K562 (cell line): ENCODE measurements at regions not wholly inside any gene's neighbourhood (a gene's known extent, or its start where the extent isn't known, plus 50 kb on each side); places are given as distances from the start of the nearest gene placed in this dataset.

Experiments
- ATAC-seq: fragments of 200-7000 bp; cut with Tn5 transposase; 3 replicates; pipeline ENCODE4 v1.9.1; 2020; ENCODE audit warnings: moderate library complexity
- BruUV-seq: library from RNA; stranded (reverse); fragments of 400-500 nt; replicated peaks from 2 replicates; lab custom pipeline; 2021; lab: Mats Ljungman, UMichigan
- CTCF ChIA-PET: fragments of 300-600 bp; formaldehyde crosslinking; extraction: SDS; loops from one replicate; lab custom pipeline; 2021; ENCODE audit warnings: low intra/inter-chr PET ratio; lab: Yijun Ruan, JAX
- POLR2A ChIA-PET: fragments of 300-600, 350-650 bp; sonication (Branson Sonifier 250); formaldehyde crosslinking; extraction: SDS; loops from one replicate; lab custom pipeline; 2021; ENCODE audit warnings: antibody characterized with exemption, inconsistent platforms; lab: Yijun Ruan, JAX
- DNase-seq, 4 experiments: peaks; one replicate each; pipeline versions ENCODE4 v3.0.0 to v3.0.0-alpha.2; 2011 to 2018; ENCODE audit warnings: low spot score in 3 of 4, mixed read lengths in 3 of 4; ENCODE audit errors: extremely low read depth in 1 of 4
- FAIRE-seq: peaks from 2 replicates; lab custom pipeline; 2011; peaks lifted over from hg19 to GRCh38; lab: Jason Lieb, UNC
- H2AFZ ChIP-seq: 2 replicates; pipeline ENCODE4 v1.6.0; 2011; ENCODE audit warnings: low read depth, low read length, control low read depth, inconsistent platforms
- H3K27ac ChIP-seq: fragments of 200-600 bp; 3 replicates; pipeline ENCODE4 v1.8.0; 2011; ENCODE audit warnings: low read depth, mild to moderate bottlenecking, control low read depth, inconsistent platforms, low read length, moderate library complexity, mixed read lengths; ENCODE audit errors: extremely low read depth
- H3K27me3 ChIP-seq, 2 experiments: fragments of 300-600 bp in 1 of 2; 2 replicates in 1 of 2; 3 replicates in 1 of 2; pipeline versions ENCODE4 v1.6.0 to v1.8.0; 2011; ENCODE audit warnings: inconsistent platforms in 2 of 2, low read length in 2 of 2, mild to moderate bottlenecking in 1 of 2, mixed read lengths in 1 of 2, moderate library complexity in 1 of 2; ENCODE audit not compliant: control insufficient read depth in 2 of 2, insufficient read depth in 2 of 2
- H3K36me3 ChIP-seq: fragments of 300-600 bp; 3 replicates; pipeline ENCODE4 v1.8.0; 2011; ENCODE audit warnings: mild to moderate bottlenecking, low read length, inconsistent platforms; ENCODE audit not compliant: control insufficient read depth, insufficient read depth
- H3K4me1 ChIP-seq, 2 experiments: fragments of 200-600 bp in 1 of 2; replicated peaks in 1 of 2; 2 replicates in 1 of 2; 3 replicates in 1 of 2; pipeline versions ENCODE4 v1.5.1 to v1.8.0; 2011; ENCODE audit warnings: inconsistent platforms in 2 of 2, low read length in 2 of 2, mild to moderate bottlenecking in 1 of 2, mixed read lengths in 1 of 2, moderate library complexity in 1 of 2; ENCODE audit not compliant: control insufficient read depth in 2 of 2, insufficient read depth in 2 of 2
- H3K4me2 ChIP-seq: 2 replicates; pipeline ENCODE4 v1.6.1; 2011; ENCODE audit warnings: low read length, control low read depth, inconsistent platforms, mixed read lengths; ENCODE audit not compliant: insufficient read depth
- H3K4me3 ChIP-seq: fragments of 200-600 bp; sonication (generic), shearing (Covaris generic); 2 replicates; pipeline ENCODE4 v1.5.1; 2016; ENCODE audit warnings: control low read depth, inconsistent platforms
- H3K79me2 ChIP-seq: fragments of 200-600 bp; 3 replicates; pipeline ENCODE4 v1.8.0; 2011; ENCODE audit warnings: low read length, inconsistent platforms; ENCODE audit not compliant: control insufficient read depth, insufficient read depth
- H3K9ac ChIP-seq, 2 experiments: 2 replicates each; pipeline versions ENCODE4 v1.6.0 to v1.6.1; 2011; ENCODE audit warnings: low read depth in 2 of 2, low read length in 2 of 2, control low read depth in 1 of 2, inconsistent platforms in 1 of 2, mild to moderate bottlenecking in 1 of 2, mixed read lengths in 1 of 2; ENCODE audit not compliant: insufficient read depth in 1 of 2
- H3K9me1 ChIP-seq: one replicate; pipeline ENCODE4 v1.6.0; 2011; ENCODE audit warnings: inconsistent platforms, mild to moderate bottlenecking, low read length, moderate library complexity; ENCODE audit not compliant: control insufficient read depth, insufficient read depth
- H3K9me3 ChIP-seq: replicated peaks from 2 replicates; pipeline ENCODE4 v1.5.1; 2011; ENCODE audit warnings: low read depth, low read length, inconsistent platforms; ENCODE audit not compliant: control insufficient read depth, insufficient read depth
- H4K20me1 ChIP-seq: replicated peaks from 2 replicates; pipeline ENCODE4 v1.6.1; 2011; ENCODE audit warnings: low read length, inconsistent platforms, mixed read lengths; ENCODE audit not compliant: control insufficient read depth, insufficient read depth
- TBP ChIP-seq: optimal IDR thresholded peaks from 2 replicates; pipeline ENCODE3; 2011; ENCODE audit warnings: low read depth, low read length, improper control_type of control experiment
- ZBTB1 ChIP-seq: sonication (generic); formaldehyde crosslinking; IDR thresholded peaks from 2 replicates; pipeline ENCODE4 v1.8.1; 2023; ENCODE audit warnings: missing genetic modification reagents, low read depth, mild to moderate bottlenecking, borderline replicate concordance
- ZNF586 ChIP-seq: fragments of 450-650 bp; formaldehyde crosslinking; conservative IDR thresholded peaks from 2 replicates; pipeline ENCODE4 v1.4.0; 2020; ENCODE audit warnings: mild to moderate bottlenecking, moderate library complexity
- WGBS: fragments of 100-300 bp; shearing (Covaris generic); methylation state at CpG from one replicate; pipeline ENCODE4 v1.1.6; 2016; ENCODE audit warnings: low coverage, mixed read lengths; ENCODE audit not compliant: insufficient coverage; ENCODE audit errors: missing lambda C conversion rate; 5-methylcytosine and 5-hydroxymethylcytosine counted together
- in situ Hi-C: fragments of 300-500 bp; cut with MboI; formaldehyde crosslinking; loops from 4 replicates; pipeline ENCODE4 v1.15.0; 2018; ENCODE audit warnings: inconsistent platforms, mixed read lengths
- intact Hi-C: fragments of 100-400 bp; cut with micrococcal nuclease; formaldehyde crosslinking; loops from 2 replicates; pipeline ENCODE4 v1.14.2; 2022
- TF ChIP-seq, protein P1 (sequence below): fragments of 450-650 bp; IDR thresholded peaks from 2 replicates; pipeline ENCODE4 v1.6.1; 2014; ENCODE audit warnings: low read depth, mild to moderate bottlenecking, moderate library complexity, borderline replicate concordance
- TF ChIP-seq, protein P2 (sequence below): sonication (generic); formaldehyde crosslinking; IDR thresholded peaks from 2 replicates; pipeline ENCODE4 v1.8.1; 2023; ENCODE audit warnings: mild to moderate bottlenecking, missing genetic modification reagents
- TF ChIP-seq, protein P3 (sequence below), 2 experiments: fragments of 450-650 bp; IDR thresholded peaks; 2 replicates each; pipeline ENCODE4 v1.6.1; 2018; ENCODE audit warnings: mild to moderate bottlenecking in 2 of 2, low read depth in 1 of 2; ENCODE audit not compliant: partially characterized antibody in 2 of 2

DNA sequence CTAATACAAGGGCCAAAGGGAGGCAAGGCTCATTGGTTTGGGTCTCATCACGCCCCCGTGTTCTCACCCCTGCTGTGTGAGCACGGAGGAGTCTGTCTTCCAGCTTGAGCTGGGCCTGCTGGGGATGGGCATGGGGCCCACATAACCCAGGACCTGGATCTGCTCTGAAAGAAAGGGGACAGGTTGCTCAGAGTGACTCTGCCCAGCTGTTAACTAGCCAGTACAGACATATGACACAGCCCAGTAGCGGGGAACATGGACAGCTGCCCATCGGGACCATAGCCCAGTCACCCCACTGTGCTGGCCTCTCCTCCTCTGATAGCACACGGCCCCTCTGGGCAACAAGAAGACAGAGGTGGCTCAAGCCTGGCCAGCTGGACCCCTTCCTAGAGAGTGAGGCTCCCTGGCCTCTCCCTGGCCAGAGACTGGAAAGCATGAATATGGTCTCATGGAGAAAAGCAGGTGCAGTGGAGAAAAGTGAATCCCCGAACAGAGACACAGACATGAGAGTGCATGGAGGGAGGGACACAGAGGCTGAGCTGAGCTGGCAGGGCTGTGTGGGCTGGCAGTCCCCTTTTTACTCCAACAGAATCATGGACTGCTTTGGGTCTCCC, 973.9 kb downstream of the BRD1 start:
- Histone ChIP-seq H3K9me1 (no peaks in the 10 kb centered on the region), H3K4me3 (no peak overlapping the region), H3K4me2 (no peak overlapping the region), H3K79me2 (no peaks in the 10 kb centered on the region), H3K36me3 (no peaks in the 10 kb centered on the region), H4K20me1 (no peaks in the 10 kb centered on the region; the same call in 1 of the 2 replicates), H2AFZ (no peak overlapping the region), H3K9ac (no peak overlapping the region), H3K27me3 (no peaks in the 10 kb centered on the region; a peak in 1 of 5 replicates), H3K27ac (no peak overlapping the region), H3K4me1 (no peaks in the 10 kb centered on the region), H3K9me3 (no peaks in the 10 kb centered on the region)
- DNase-seq (no peak), FAIRE-seq (no peak), ATAC-seq (no peak)
- BruUV-seq: no TSS peak
- CTCF ChIA-PET: no interaction called here
- in situ Hi-C loops (no loop called here), intact Hi-C loops (no loop called here)
- WGBS: 2% methylated on average over 7 of the region's 7 CpGs
- POLR2A ChIA-PET: no interaction called here
- TF ChIP-seq, protein P1, sequence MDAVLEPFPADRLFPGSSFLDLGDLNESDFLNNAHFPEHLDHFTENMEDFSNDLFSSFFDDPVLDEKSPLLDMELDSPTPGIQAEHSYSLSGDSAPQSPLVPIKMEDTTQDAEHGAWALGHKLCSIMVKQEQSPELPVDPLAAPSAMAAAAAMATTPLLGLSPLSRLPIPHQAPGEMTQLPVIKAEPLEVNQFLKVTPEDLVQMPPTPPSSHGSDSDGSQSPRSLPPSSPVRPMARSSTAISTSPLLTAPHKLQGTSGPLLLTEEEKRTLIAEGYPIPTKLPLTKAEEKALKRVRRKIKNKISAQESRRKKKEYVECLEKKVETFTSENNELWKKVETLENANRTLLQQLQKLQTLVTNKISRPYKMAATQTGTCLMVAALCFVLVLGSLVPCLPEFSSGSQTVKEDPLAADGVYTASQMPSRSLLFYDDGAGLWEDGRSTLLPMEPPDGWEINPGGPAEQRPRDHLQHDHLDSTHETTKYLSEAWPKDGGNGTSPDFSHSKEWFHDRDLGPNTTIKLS: no peak
- TF ChIP-seq ZBTB1 (no peak), TBP (no peak), ZNF586 (no peak)
- TF ChIP-seq, protein P2, sequence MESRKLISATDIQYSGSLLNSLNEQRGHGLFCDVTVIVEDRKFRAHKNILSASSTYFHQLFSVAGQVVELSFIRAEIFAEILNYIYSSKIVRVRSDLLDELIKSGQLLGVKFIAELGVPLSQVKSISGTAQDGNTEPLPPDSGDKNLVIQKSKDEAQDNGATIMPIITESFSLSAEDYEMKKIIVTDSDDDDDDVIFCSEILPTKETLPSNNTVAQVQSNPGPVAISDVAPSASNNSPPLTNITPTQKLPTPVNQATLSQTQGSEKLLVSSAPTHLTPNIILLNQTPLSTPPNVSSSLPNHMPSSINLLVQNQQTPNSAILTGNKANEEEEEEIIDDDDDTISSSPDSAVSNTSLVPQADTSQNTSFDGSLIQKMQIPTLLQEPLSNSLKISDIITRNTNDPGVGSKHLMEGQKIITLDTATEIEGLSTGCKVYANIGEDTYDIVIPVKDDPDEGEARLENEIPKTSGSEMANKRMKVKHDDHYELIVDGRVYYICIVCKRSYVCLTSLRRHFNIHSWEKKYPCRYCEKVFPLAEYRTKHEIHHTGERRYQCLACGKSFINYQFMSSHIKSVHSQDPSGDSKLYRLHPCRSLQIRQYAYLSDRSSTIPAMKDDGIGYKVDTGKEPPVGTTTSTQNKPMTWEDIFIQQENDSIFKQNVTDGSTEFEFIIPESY (CRISPR knock-in tag): no peak
- TF ChIP-seq, protein P3, sequence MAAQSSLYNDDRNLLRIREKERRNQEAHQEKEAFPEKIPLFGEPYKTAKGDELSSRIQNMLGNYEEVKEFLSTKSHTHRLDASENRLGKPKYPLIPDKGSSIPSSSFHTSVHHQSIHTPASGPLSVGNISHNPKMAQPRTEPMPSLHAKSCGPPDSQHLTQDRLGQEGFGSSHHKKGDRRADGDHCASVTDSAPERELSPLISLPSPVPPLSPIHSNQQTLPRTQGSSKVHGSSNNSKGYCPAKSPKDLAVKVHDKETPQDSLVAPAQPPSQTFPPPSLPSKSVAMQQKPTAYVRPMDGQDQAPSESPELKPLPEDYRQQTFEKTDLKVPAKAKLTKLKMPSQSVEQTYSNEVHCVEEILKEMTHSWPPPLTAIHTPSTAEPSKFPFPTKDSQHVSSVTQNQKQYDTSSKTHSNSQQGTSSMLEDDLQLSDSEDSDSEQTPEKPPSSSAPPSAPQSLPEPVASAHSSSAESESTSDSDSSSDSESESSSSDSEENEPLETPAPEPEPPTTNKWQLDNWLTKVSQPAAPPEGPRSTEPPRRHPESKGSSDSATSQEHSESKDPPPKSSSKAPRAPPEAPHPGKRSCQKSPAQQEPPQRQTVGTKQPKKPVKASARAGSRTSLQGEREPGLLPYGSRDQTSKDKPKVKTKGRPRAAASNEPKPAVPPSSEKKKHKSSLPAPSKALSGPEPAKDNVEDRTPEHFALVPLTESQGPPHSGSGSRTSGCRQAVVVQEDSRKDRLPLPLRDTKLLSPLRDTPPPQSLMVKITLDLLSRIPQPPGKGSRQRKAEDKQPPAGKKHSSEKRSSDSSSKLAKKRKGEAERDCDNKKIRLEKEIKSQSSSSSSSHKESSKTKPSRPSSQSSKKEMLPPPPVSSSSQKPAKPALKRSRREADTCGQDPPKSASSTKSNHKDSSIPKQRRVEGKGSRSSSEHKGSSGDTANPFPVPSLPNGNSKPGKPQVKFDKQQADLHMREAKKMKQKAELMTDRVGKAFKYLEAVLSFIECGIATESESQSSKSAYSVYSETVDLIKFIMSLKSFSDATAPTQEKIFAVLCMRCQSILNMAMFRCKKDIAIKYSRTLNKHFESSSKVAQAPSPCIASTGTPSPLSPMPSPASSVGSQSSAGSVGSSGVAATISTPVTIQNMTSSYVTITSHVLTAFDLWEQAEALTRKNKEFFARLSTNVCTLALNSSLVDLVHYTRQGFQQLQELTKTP (IDR thresholded peaks at IDR 0.05; ENCODE audit: low read depth in 1 of 2, partially characterized antibody in 2 of 2): no peak
- TF ChIP-seq, all 486 proteins: peak for 0
